ENCODE measurements at regions not wholly inside any gene's neighbourhood (a gene's known extent, or its start where the extent isn't known, plus 50 kb on each side); places are given as distances from the start of the nearest gene placed in this dataset.

- TF ChIP-seq, protein P1, sequence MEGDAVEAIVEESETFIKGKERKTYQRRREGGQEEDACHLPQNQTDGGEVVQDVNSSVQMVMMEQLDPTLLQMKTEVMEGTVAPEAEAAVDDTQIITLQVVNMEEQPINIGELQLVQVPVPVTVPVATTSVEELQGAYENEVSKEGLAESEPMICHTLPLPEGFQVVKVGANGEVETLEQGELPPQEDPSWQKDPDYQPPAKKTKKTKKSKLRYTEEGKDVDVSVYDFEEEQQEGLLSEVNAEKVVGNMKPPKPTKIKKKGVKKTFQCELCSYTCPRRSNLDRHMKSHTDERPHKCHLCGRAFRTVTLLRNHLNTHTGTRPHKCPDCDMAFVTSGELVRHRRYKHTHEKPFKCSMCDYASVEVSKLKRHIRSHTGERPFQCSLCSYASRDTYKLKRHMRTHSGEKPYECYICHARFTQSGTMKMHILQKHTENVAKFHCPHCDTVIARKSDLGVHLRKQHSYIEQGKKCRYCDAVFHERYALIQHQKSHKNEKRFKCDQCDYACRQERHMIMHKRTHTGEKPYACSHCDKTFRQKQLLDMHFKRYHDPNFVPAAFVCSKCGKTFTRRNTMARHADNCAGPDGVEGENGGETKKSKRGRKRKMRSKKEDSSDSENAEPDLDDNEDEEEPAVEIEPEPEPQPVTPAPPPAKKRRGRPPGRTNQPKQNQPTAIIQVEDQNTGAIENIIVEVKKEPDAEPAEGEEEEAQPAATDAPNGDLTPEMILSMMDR (IDR thresholded peaks at IDR 0.05) = no peak
- TF ChIP-seq POLR2A (IDR thresholded peaks at IDR 0.05) (no peak), POLR2AphosphoS5 (IDR thresholded peaks at IDR 0.05) (no peak)
These were observed 858.8 kb downstream of the METTL15 start for GRCh38 chr11:28966951-28967350.

Data from breast epithelium (tissue), 3 donors.